HL-60 (cell line): ENCODE measurements at regions not wholly inside any gene's neighbourhood (a gene's known extent, or its start where the extent isn't known, plus 50 kb on each side); places are given as distances from the start of the nearest gene placed in this dataset.

Experiments
- DNase-seq, 2 experiments: peaks; one replicate each; pipeline ENCODE4 v3.0.0-alpha.2; 2010 to 2020; ENCODE audit warnings: low read depth in 1 of 2, low spot score in 1 of 2
- H3K27ac ChIP-seq: fragments of 250-450 bp; sonication (Bioruptor Pico); replicated peaks from 2 replicates; pipeline ENCODE4 v1.5.1; 2020; ENCODE audit warnings: mild to moderate bottlenecking, moderate library complexity
- H3K27me3 ChIP-seq: fragments of 250-450 bp; sonication (Bioruptor Pico); 2 replicates; pipeline ENCODE4 v1.5.1; 2021; ENCODE audit warnings: mild to moderate bottlenecking, moderate library complexity; ENCODE audit not compliant: insufficient read depth, poor library complexity, severe bottlenecking
- H3K4me3 ChIP-seq: replicated peaks from 2 replicates; pipeline ENCODE4 v1.5.1; 2011; ENCODE audit warnings: mild to moderate bottlenecking, control low read depth, low read length; ENCODE audit not compliant: insufficient read depth
- CTCF ChIP-seq: IDR thresholded peaks from one replicate; pipeline ENCODE4 v1.5.1; 2011; ENCODE audit warnings: low read length, control low read depth, inconsistent platforms; ENCODE audit not compliant: insufficient read depth
- GABPA ChIP-seq: IDR thresholded peaks from 2 replicates; pipeline ENCODE4 v1.6.1; 2012; ENCODE audit warnings: low read depth
- POLR2AphosphoS5 ChIP-seq: IDR thresholded peaks from 2 replicates; pipeline ENCODE4 v1.6.1; 2012; ENCODE audit warnings: low read depth
- SPI1 ChIP-seq: IDR thresholded peaks from 2 replicates; pipeline ENCODE4 v1.6.1; 2012; ENCODE audit warnings: low read depth, mild to moderate bottlenecking, borderline replicate concordance
- TF ChIP-seq, protein P1 (sequence below): IDR thresholded peaks from 2 replicates; pipeline ENCODE4 v1.6.1; 2012; ENCODE audit warnings: low read depth; ENCODE audit not compliant: insufficient replicate concordance

DNA sequence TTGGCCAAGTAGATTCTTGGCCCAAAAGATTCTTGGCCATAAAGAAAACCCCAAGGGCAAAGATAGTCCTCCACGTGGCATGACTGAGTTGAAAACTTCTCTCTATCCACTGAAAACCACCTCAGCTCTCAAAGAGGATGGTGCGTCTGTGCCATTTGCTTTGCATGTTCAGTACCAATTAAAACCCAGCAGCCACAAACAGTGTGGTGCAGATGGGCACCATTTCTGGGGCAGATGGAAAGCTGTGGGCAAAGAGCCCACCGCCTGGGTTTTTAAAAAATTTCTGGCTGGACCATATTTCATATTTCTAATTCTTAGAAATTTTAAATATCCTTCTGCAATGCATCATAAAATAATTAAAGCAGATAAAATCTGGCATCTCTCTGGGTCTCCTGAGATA is 84.5 kb upstream of the PUM3 start:
- DNase-seq, result no peak
- TF ChIP-seq GABPA, result no peak
- TF ChIP-seq POLR2AphosphoS5, result no peak
- no peak for TF ChIP-seq SPI1
- TF ChIP-seq, protein P1, sequence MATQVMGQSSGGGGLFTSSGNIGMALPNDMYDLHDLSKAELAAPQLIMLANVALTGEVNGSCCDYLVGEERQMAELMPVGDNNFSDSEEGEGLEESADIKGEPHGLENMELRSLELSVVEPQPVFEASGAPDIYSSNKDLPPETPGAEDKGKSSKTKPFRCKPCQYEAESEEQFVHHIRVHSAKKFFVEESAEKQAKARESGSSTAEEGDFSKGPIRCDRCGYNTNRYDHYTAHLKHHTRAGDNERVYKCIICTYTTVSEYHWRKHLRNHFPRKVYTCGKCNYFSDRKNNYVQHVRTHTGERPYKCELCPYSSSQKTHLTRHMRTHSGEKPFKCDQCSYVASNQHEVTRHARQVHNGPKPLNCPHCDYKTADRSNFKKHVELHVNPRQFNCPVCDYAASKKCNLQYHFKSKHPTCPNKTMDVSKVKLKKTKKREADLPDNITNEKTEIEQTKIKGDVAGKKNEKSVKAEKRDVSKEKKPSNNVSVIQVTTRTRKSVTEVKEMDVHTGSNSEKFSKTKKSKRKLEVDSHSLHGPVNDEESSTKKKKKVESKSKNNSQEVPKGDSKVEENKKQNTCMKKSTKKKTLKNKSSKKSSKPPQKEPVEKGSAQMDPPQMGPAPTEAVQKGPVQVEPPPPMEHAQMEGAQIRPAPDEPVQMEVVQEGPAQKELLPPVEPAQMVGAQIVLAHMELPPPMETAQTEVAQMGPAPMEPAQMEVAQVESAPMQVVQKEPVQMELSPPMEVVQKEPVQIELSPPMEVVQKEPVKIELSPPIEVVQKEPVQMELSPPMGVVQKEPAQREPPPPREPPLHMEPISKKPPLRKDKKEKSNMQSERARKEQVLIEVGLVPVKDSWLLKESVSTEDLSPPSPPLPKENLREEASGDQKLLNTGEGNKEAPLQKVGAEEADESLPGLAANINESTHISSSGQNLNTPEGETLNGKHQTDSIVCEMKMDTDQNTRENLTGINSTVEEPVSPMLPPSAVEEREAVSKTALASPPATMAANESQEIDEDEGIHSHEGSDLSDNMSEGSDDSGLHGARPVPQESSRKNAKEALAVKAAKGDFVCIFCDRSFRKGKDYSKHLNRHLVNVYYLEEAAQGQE, result no peak
- TF ChIP-seq CTCF, result no peak
- no peak overlapping the region for H3K4me3 ChIP-seq

GRCh38 chr9:2925016-2925415 is 81.1 kb upstream of the PUM3 start:
- Histone ChIP-seq H3K27ac (no peak overlapping the region), H3K27me3 (no peaks in the 10 kb centered on the region), H3K4me3 (no peak overlapping the region)
- TF ChIP-seq POLR2AphosphoS5 (no peak), GABPA (no peak), SPI1 (no peak), CTCF (no peak)
- TF ChIP-seq, protein P1, result no peak
- DNase-seq, result no peak

More for the DNA sequence above, 84.5 kb upstream of the PUM3 start:
- Histone ChIP-seq H3K27me3 (no peaks in the 10 kb centered on the region), H3K27ac (no peak overlapping the region)

DNA sequence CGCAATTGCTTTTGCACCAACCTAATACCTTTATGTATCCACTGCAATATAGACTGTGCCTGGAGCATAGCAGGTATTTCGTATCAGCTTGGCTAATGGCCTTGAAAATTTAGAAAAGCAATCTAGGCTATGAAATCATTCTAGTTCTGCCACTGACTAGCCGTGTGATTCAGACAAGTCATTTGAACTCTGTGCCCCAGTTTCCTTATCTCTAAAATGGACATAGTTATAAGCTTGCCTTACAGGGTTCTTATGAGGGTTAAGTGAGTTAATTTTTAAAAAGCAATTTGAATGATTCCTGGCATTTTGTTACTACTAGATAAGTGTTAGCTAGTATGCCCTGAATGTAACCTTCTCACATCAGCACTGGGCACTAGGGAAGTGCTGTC is 80.5 kb upstream of the PUM3 start:
- Histone ChIP-seq H3K4me3 (no peak overlapping the region), H3K27me3 (no peaks in the 10 kb centered on the region), H3K27ac (no peak overlapping the region)
- TF ChIP-seq GABPA (no peak), POLR2AphosphoS5 (no peak), CTCF (no peak), SPI1 (no peak)
- TF ChIP-seq, protein P1, result no peak
- no peak for DNase-seq
